GM18909 (cell line): ENCODE measurements at regions not wholly inside any gene's neighbourhood (a gene's known extent, or its start where the extent isn't known, plus 50 kb on each side); places are given as distances from the start of the nearest gene placed in this dataset.
A peak's percentile ranks its signal among the peaks of the same experiment; 100 is the strongest.

ENCODE experiments used
- ATAC-seq: cut with Tn5 transposase; IDR thresholded peaks from one replicate; pipeline ENCODE4 v1.9.1; 2021; ENCODE audit warnings: mild to moderate bottlenecking; ENCODE audit not compliant: unreplicated experiment, poor library complexity

- no peak for ATAC-seq
Measured at GRCh38 chr4:155616117-155616516, 50.5 kb upstream of the GUCY1A1 start.

- ATAC-seq, result peak; percentile 54
Measured at GRCh38 chr4:155615081-155615887, 51.4 kb upstream of the GUCY1A1 start.

- ATAC-seq, result no peak
Measured at GRCh38 chr4:155614111-155614762, 52.4 kb upstream of the GUCY1A1 start.

- no peak for ATAC-seq
Measured at GRCh38 chr4:155612074-155612473, 54.6 kb upstream of the GUCY1A1 start.

- no peak for ATAC-seq
Measured at GRCh38 chr4:155611501-155611900, 55.1 kb upstream of the GUCY1A1 start.

- no peak for ATAC-seq
Measured at GRCh38 chr4:155610143-155610542, 56.5 kb upstream of the GUCY1A1 start.

- ATAC-seq, result peak; percentile 70
Measured at GRCh38 chr4:155609455-155610059, 57.1 kb upstream of the GUCY1A1 start.

GRCh38 chr4:155608225-155608885 lies 58.3 kb upstream of the GUCY1A1 start:
- no peak for ATAC-seq

GRCh38 chr4:155607481-155607880 lies 59.2 kb upstream of the GUCY1A1 start:
- no peak for ATAC-seq

GRCh38 chr4:155604718-155605626 lies 61.7 kb upstream of the GUCY1A1 start:
- ATAC-seq, result no peak

GRCh38 chr4:155603360-155603891 lies 63.2 kb upstream of the GUCY1A1 start:
- ATAC-seq, result peak; percentile 60

- ATAC-seq, result no peak
Measured at GRCh38 chr4:155602351-155603140, 64.1 kb upstream of the GUCY1A1 start.

GRCh38 chr4:155600244-155600643 lies 66.4 kb upstream of the GUCY1A1 start:
- ATAC-seq, result no peak

GRCh38 chr4:155599596-155599995 lies 67.1 kb upstream of the GUCY1A1 start:
- ATAC-seq, result no peak

- ATAC-seq, result no peak
Measured at GRCh38 chr4:155599085-155599484, 67.6 kb upstream of the GUCY1A1 start.

- no peak for ATAC-seq
Measured at GRCh38 chr4:155597933-155598451, 68.7 kb upstream of the GUCY1A1 start.

GRCh38 chr4:155597281-155597680 lies 69.4 kb upstream of the GUCY1A1 start:
- no peak for ATAC-seq

- ATAC-seq, result no peak
Measured at GRCh38 chr4:155593793-155594192, 72.9 kb upstream of the GUCY1A1 start.

GRCh38 chr4:155592938-155593297 lies 73.7 kb upstream of the GUCY1A1 start:
- ATAC-seq, result no peak
